Endothelial cell of umbilical vein (primary cell): ENCODE measurements at regions not wholly inside any gene's neighbourhood (a gene's known extent, or its start where the extent isn't known, plus 50 kb on each side); places are given as distances from the start of the nearest gene placed in this dataset.

Experiments used
- BruUV-seq: library from RNA; stranded (reverse); fragments of 400-500 nt; replicated peaks from 2 replicates; lab custom pipeline; 2021; lab: Mats Ljungman, UMichigan
- CTCF ChIA-PET: fragments of 300-600, 350-600 bp; sonication (Branson Sonifier 250); formaldehyde crosslinking; loops from one replicate; lab custom pipeline; 2021; ENCODE audit warnings: antibody characterized with exemption, inconsistent platforms; lab: Charles Lee
- POLR2A ChIA-PET: fragments of 300-600, 350-600 bp; sonication (Branson Sonifier 250); formaldehyde crosslinking; loops from one replicate; lab custom pipeline; 2021; ENCODE audit warnings: antibody characterized with exemption, inconsistent platforms; lab: Charles Lee
- DNase-seq: peaks from one replicate; pipeline ENCODE4 v3.0.0-alpha.2; 2011; ENCODE audit warnings: low read depth, low spot score
- FAIRE-seq: peaks from 2 replicates; lab custom pipeline; 2011; peaks lifted over from hg19 to GRCh38; lab: Jason Lieb, UNC
- H2AFZ ChIP-seq: 2 replicates; pipeline ENCODE4 v1.6.0; 2012; ENCODE audit warnings: low read depth, low read length, control low read depth, inconsistent platforms
- H3K27ac ChIP-seq: 2 replicates; pipeline ENCODE4 v1.5.1; 2011; ENCODE audit warnings: low read depth, mild to moderate bottlenecking, control low read depth, low read length, moderate library complexity; ENCODE audit not compliant: insufficient read depth
- H3K27me3 ChIP-seq, 2 experiments: 2 replicates each; pipeline versions ENCODE4 v1.6.0 to v1.6.1; 2011; ENCODE audit warnings: low read length in 2 of 2, mixed read lengths in 1 of 2; ENCODE audit not compliant: control insufficient read depth in 2 of 2, insufficient read depth in 2 of 2
- H3K36me3 ChIP-seq, 2 experiments: 2 replicates in 1 of 2; 3 replicates in 1 of 2; pipeline ENCODE4 v1.5.1; 2011; ENCODE audit warnings: low read length in 2 of 2, mild to moderate bottlenecking in 1 of 2, moderate library complexity in 1 of 2; ENCODE audit not compliant: control insufficient read depth in 2 of 2, insufficient read depth in 2 of 2; ENCODE audit errors: extremely low read depth in 1 of 2
- H3K4me1 ChIP-seq: 3 replicates; pipeline ENCODE4 v1.5.1; 2011; ENCODE audit warnings: mild to moderate bottlenecking, low read length; ENCODE audit not compliant: control insufficient read depth, insufficient read depth; ENCODE audit errors: extremely low read depth
- H3K4me2 ChIP-seq: 2 replicates; pipeline ENCODE4 v1.6.1; 2011; ENCODE audit warnings: low read length, control low read depth, mixed read lengths; ENCODE audit not compliant: insufficient read depth
- H3K4me3 ChIP-seq, 3 experiments: fragments of 200-600 bp in 1 of 3; sonication (generic), shearing (Covaris generic) in 1 of 3; replicated peaks in 1 of 3; 2 replicates each; pipeline ENCODE4 v1.5.1; 2011 to 2016; ENCODE audit warnings: control low read depth in 3 of 3, low read length in 3 of 3, mild to moderate bottlenecking in 2 of 3, inconsistent platforms in 1 of 3, low read depth in 1 of 3, moderate library complexity in 1 of 3; ENCODE audit not compliant: insufficient read depth in 1 of 3
- H3K79me2 ChIP-seq: 2 replicates; pipeline ENCODE4 v1.6.0; 2012; ENCODE audit warnings: low read length, inconsistent platforms; ENCODE audit not compliant: control insufficient read depth, insufficient read depth
- H3K9ac ChIP-seq: replicated peaks from 2 replicates; pipeline ENCODE3; 2011; ENCODE audit warnings: low read length, control low read depth; ENCODE audit not compliant: insufficient read depth; ENCODE audit errors: extremely low read depth
- H3K9me1 ChIP-seq: replicated peaks from 3 replicates; pipeline ENCODE4 v1.6.0; 2011; ENCODE audit warnings: mild to moderate bottlenecking, low read length; ENCODE audit not compliant: control insufficient read depth, insufficient read depth; ENCODE audit errors: extremely low read depth
- H3K9me3 ChIP-seq: replicated peaks from 2 replicates; pipeline ENCODE4 v1.5.1; 2012; ENCODE audit warnings: low read length, inconsistent platforms; ENCODE audit not compliant: control insufficient read depth, insufficient read depth
- H4K20me1 ChIP-seq: replicated peaks from 2 replicates; pipeline ENCODE3; 2011; ENCODE audit warnings: mild to moderate bottlenecking, low read length; ENCODE audit not compliant: control insufficient read depth, insufficient read depth; ENCODE audit errors: extremely low read depth
- CTCF ChIP-seq, 2 donors: IDR thresholded peaks; 1 replicate in 1 of 2; 2 replicates in 1 of 2; pipeline ENCODE4 v1.5.1; 2011; ENCODE audit warnings: low read length in 2 of 2, mild to moderate bottlenecking in 2 of 2, moderate library complexity in 2 of 2, control low read depth in 1 of 2, inconsistent platforms in 1 of 2, low read depth in 1 of 2; ENCODE audit not compliant: insufficient read depth in 1 of 2; ENCODE audit errors: extremely low read depth in 1 of 2
- EZH2 ChIP-seq: IDR thresholded peaks from 2 replicates; pipeline ENCODE4 v1.6.1; 2012; ENCODE audit warnings: borderline replicate concordance, low read depth, mild to moderate bottlenecking, moderate library complexity, low read length, inconsistent platforms; ENCODE audit not compliant: severe bottlenecking
- FOS ChIP-seq: IDR thresholded peaks from 2 replicates; pipeline ENCODE4 v1.6.1; 2011; ENCODE audit warnings: mild to moderate bottlenecking, low read length, moderate library complexity, borderline replicate concordance; ENCODE audit not compliant: insufficient read depth
- GATA2 ChIP-seq: IDR thresholded peaks from 2 replicates; pipeline ENCODE4 v1.7.0; 2011; ENCODE audit warnings: low read depth, mild to moderate bottlenecking, moderate library complexity, mixed read lengths, low read length; ENCODE audit not compliant: insufficient read length, insufficient read depth
- JUN ChIP-seq: IDR thresholded peaks from 2 replicates; pipeline ENCODE4 v1.6.1; 2011; ENCODE audit warnings: borderline replicate concordance, low read depth; ENCODE audit not compliant: insufficient read length, insufficient read depth
- MAX ChIP-seq: IDR thresholded peaks from 2 replicates; pipeline ENCODE4 v1.6.1; 2011; ENCODE audit not compliant: insufficient read depth, insufficient read length
- MYC ChIP-seq: IDR thresholded peaks from one replicate; pipeline ENCODE4 v1.6.1; 2011; ENCODE audit warnings: mild to moderate bottlenecking, low read depth, low read length
- POLR2A ChIP-seq: IDR thresholded peaks from 2 replicates; pipeline ENCODE4 v1.6.1; 2012; ENCODE audit warnings: low read depth, mild to moderate bottlenecking, control low read depth, low read length
- POLR2AphosphoS5 ChIP-seq: IDR thresholded peaks from 2 replicates; pipeline ENCODE4 v1.6.1; 2012; ENCODE audit warnings: low read depth, mild to moderate bottlenecking, control low read depth, low read length, moderate library complexity; ENCODE audit not compliant: insufficient read depth
- dilution Hi-C: fragments of 300-500 bp; cut with MboI; formaldehyde crosslinking; loops from one replicate; pipeline ENCODE4 v1.15.0; 2019; ENCODE audit warnings: low sequenced_read_pairs; ENCODE audit not compliant: extremely low pct_ligation_motif_present
- intact Hi-C: fragments of 100-400 bp; cut with micrococcal nuclease; formaldehyde crosslinking; loops from one replicate; pipeline ENCODE4 v1.10.0; 2022

GRCh38 chr5:143886651-143887638 lies 75.0 kb downstream of the HMHB1 start:
- H3K27ac ChIP-seq: no peak overlapping the region
- H3K27me3 ChIP-seq: no peaks in the 10 kb centered on the region
- FAIRE-seq (no peak), DNase-seq (peak; percentile 40)
- CTCF ChIA-PET: interaction anchor here (1.0 to 1.6 kb wide), 3 partner anchors 10 to 17 kb away, joined by 3 to 4 read pairs (median 3); no protein-coding TSS in a partner anchor
- H3K9ac ChIP-seq: no peak overlapping the region
- no TSS peak for BruUV-seq
- intact Hi-C loops (no loop called here), dilution Hi-C loops (no loop called here)
- H3K36me3 ChIP-seq: no peaks in the 10 kb centered on the region
- POLR2A ChIA-PET: no interaction called here
- H3K4me2 ChIP-seq: no peak overlapping the region
- no peak for TF ChIP-seq MAX
- no peak for TF ChIP-seq FOS
- TF ChIP-seq POLR2AphosphoS5: no peak
- TF ChIP-seq JUN: no peak
- TF ChIP-seq EZH2: no peak
- no peak for TF ChIP-seq POLR2A
- no peak for TF ChIP-seq MYC
- TF ChIP-seq CTCF (IDR thresholded peaks at IDR 0.05; ENCODE audit: extremely low read depth in 1 of 2, insufficient read depth in 1 of 2, low read depth in 1 of 2, low read length in 2 of 2): no peak
- TF ChIP-seq GATA2: no peak
- H3K9me3 ChIP-seq: no peaks in the 10 kb centered on the region
- no peaks in the 10 kb centered on the region for H3K79me2 ChIP-seq
- H4K20me1 ChIP-seq: no peaks in the 10 kb centered on the region
- no peak overlapping the region for H3K4me3 ChIP-seq
- H3K4me1 ChIP-seq: no peaks in the 10 kb centered on the region
- no peaks in the 10 kb centered on the region for H3K9me1 ChIP-seq
- H2AFZ ChIP-seq: no peak overlapping the region
